IPS-15b (cell line): ENCODE measurements at regions not wholly inside any gene's neighbourhood (a gene's known extent, or its start where the extent isn't known, plus 50 kb on each side); places are given as distances from the start of the nearest gene placed in this dataset.

ENCODE experiments used
- H3K27me3 ChIP-seq: one replicate; pipeline ENCODE4 v1.6.1; 2013; ENCODE audit warnings: low read length; ENCODE audit not compliant: control insufficient read depth, insufficient read depth
- H3K36me3 ChIP-seq: one replicate; pipeline ENCODE4 v1.6.1; 2013; ENCODE audit warnings: low read length; ENCODE audit not compliant: control insufficient read depth, insufficient read depth
- H3K4me1 ChIP-seq: one replicate; pipeline ENCODE4 v1.6.1; 2013; ENCODE audit warnings: mild to moderate bottlenecking, low read length; ENCODE audit not compliant: control insufficient read depth, insufficient read depth
- H3K4me3 ChIP-seq: one replicate; pipeline ENCODE4 v1.5.1; 2013; ENCODE audit warnings: low read depth, low read length
- H3K9ac ChIP-seq: one replicate; pipeline ENCODE4 v1.6.1; 2013; ENCODE audit warnings: low read depth, mild to moderate bottlenecking, low read length
- H3K9me3 ChIP-seq: one replicate; pipeline ENCODE4 v1.6.1; 2013; ENCODE audit warnings: mild to moderate bottlenecking, low read length; ENCODE audit not compliant: control insufficient read depth, insufficient read depth

- Histone ChIP-seq H3K27me3 (no peaks in the 10 kb centered on the region), H3K4me1 (peaks cover 5% of the 10 kb centered on the region), H3K9me3 (no peaks in the 10 kb centered on the region), H3K9ac (no peak overlapping the region), H3K36me3 (no peaks in the 10 kb centered on the region), H3K4me3 (no peak overlapping the region)
Observed at GRCh38 chr5:5787373-5787772, 364.9 kb downstream of the ICE1 start.

DNA sequence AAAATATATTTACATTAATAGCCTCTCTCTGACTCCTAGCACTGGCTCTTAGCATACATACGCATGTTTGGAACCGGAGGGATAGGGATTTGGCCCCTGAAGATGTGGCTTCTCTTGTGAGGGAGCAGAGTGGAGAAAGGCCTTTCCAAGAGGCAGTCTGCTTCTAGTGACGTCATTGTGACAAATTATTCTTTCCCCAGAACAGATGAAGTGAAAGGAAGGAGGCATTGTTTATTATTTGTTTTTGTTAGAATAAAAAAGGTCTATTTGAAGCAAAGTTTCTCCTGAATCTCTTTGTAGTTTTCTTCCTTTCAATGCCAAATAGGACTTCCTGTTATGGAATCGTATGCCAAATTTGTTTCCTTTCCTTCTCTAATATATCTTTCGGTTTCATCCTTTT lies 361.6 kb downstream of the ICE1 start:
- H3K9me3 ChIP-seq = no peaks in the 10 kb centered on the region
- no peak overlapping the region for H3K4me3 ChIP-seq
- H3K27me3 ChIP-seq = no peaks in the 10 kb centered on the region
- H3K36me3 ChIP-seq = no peaks in the 10 kb centered on the region
- H3K9ac ChIP-seq = no peak overlapping the region
- peaks cover 5% of the 10 kb centered on the region for H3K4me1 ChIP-seq

- Histone ChIP-seq H3K4me1 (peaks cover 5% of the 10 kb centered on the region), H3K4me3 (no peak overlapping the region), H3K36me3 (no peaks in the 10 kb centered on the region), H3K27me3 (no peaks in the 10 kb centered on the region), H3K9me3 (no peaks in the 10 kb centered on the region), H3K9ac (no peak overlapping the region)
Observed at GRCh38 chr5:5783021-5783420, 360.5 kb downstream of the ICE1 start.

DNA sequence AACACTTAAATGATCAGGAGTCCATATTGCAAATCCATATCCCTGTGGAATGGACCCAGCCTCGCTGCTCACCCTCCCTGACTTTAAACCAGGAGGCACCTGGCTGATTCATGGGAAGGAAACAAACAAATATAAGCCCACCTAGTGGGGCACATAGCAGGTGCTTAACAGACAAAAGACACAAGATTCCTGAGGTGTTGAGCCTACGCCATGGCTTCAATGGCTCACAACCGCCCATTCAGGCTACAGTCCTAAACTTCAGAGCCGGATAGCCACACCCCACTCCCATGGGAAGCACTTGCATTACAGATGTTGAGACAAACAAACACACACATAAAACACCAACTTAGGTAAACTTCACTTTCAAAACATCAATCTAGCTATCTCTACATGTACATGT lies 359.9 kb downstream of the ICE1 start:
- H3K4me1 ChIP-seq = peaks cover 5% of the 10 kb centered on the region
- no peaks in the 10 kb centered on the region for H3K36me3 ChIP-seq
- H3K9ac ChIP-seq = no peak overlapping the region
- no peaks in the 10 kb centered on the region for H3K9me3 ChIP-seq
- no peak overlapping the region for H3K4me3 ChIP-seq
- H3K27me3 ChIP-seq = no peaks in the 10 kb centered on the region

DNA sequence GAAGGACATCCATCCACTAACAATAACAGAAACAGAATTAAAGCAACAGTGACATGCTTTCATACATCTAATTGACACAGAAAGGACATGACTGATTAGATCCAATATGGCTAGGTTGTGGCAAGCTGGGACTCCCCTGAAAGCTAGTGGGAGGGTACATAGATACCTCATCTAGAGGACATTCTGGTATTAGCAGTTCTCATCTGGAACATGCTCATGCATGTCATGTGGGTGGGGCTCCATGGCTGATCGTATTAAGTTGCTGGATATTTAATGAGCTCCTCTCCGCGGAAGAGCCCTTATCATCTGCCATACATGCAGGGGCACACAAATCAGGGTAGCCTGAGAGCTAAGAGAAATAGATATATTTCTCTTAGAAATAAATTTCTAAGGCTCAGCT lies 358.9 kb downstream of the ICE1 start:
- Histone ChIP-seq H3K9ac (no peak overlapping the region), H3K9me3 (no peaks in the 10 kb centered on the region), H3K36me3 (no peaks in the 10 kb centered on the region), H3K27me3 (no peaks in the 10 kb centered on the region), H3K4me1 (peaks cover 3% of the 10 kb centered on the region), H3K4me3 (no peak overlapping the region)

DNA sequence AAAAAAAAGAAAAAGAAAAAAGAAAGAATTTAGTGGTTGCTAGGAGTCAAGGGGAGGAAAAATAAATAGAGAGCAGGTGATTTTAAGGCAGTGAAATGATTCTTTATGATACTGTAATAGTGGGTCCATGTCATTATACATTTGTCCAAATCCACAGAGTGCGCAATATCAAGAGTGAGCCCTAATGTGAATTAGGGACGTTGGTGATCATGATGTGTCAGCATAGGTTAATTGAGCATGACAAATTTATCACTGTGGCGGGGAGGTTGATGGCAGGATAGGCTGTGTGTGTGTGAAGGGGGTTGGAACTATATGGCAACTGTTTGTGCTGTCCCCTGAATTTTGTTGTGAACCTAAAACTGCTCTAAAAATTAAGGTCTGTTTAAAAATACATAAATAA lies 357.8 kb downstream of the ICE1 start:
- H3K4me3 ChIP-seq = no peak overlapping the region
- no peaks in the 10 kb centered on the region for H3K9me3 ChIP-seq
- H3K36me3 ChIP-seq = no peaks in the 10 kb centered on the region
- H3K27me3 ChIP-seq = no peaks in the 10 kb centered on the region
- peaks cover 3% of the 10 kb centered on the region for H3K4me1 ChIP-seq
- H3K9ac ChIP-seq = no peak overlapping the region

DNA sequence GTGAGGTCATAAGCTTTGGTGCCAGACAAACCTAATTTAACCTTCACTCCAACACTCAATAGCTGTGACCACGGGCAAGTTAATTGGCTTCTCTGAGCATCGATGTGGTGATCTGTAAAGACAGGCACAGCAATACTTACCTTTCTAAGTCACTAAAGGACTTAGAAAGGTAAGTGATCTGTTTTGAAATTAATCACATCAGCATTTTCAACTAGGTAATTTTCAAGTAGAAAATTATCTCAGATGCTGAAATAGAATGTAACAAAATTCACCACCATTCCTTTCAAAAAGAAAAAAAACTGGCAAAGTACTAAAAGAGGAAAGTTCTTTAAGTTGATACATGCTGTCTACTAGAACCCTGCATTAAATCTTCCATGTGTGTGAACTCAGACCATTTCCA lies 354.5 kb downstream of the ICE1 start:
- no peaks in the 10 kb centered on the region for H3K27me3 ChIP-seq
- no peak overlapping the region for H3K4me3 ChIP-seq
- H3K9me3 ChIP-seq = no peaks in the 10 kb centered on the region
- H3K9ac ChIP-seq = no peak overlapping the region
- H3K4me1 ChIP-seq = no peaks in the 10 kb centered on the region
- no peaks in the 10 kb centered on the region for H3K36me3 ChIP-seq

DNA sequence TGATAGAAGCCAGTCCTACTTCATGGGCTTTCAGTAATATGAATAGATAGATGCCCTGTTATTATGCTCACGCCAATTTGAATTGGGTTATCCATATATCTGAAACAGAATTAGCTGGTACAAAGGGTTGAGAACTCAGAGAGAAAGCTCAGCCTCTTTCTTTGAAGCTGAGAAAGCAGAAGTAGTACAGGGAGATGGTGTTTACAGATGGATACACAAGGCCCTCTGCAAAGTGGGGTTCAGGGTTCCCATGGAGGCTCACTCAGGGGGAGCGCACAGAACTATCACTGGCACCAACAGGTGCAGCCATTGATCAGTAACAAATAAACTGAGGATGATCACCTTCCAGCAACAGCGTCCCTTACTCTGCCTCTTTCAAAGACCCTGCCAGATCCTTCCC lies 349.7 kb downstream of the ICE1 start:
- H3K36me3 ChIP-seq = no peaks in the 10 kb centered on the region
- H3K27me3 ChIP-seq = no peaks in the 10 kb centered on the region
- no peaks in the 10 kb centered on the region for H3K9me3 ChIP-seq
- H3K9ac ChIP-seq = no peak overlapping the region
- H3K4me3 ChIP-seq = no peak overlapping the region
- no peaks in the 10 kb centered on the region for H3K4me1 ChIP-seq

DNA sequence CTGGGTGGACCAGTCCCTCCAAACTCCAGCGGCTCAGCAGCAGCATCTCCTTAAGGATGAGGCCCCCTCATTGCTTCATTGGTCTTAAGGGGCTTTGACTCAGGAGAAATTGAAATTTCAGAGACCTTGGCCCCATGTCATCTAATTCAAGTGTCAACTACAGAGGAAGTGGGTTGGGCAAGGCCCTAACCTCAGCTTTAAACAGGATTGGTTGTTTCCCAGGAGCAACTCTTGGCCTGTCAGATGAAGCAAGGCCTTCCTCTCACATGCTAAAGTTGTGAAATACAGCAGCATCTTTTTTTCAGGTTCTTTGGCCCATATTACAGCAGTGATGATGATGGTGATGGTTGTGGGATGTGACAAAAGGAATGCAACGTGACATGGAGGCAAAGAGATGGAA lies 348.3 kb downstream of the ICE1 start:
- H3K9me3 ChIP-seq = no peaks in the 10 kb centered on the region
- no peaks in the 10 kb centered on the region for H3K36me3 ChIP-seq
- H3K4me3 ChIP-seq = no peak overlapping the region
- H3K9ac ChIP-seq = no peak overlapping the region
- H3K4me1 ChIP-seq = no peaks in the 10 kb centered on the region
- H3K27me3 ChIP-seq = no peaks in the 10 kb centered on the region

DNA sequence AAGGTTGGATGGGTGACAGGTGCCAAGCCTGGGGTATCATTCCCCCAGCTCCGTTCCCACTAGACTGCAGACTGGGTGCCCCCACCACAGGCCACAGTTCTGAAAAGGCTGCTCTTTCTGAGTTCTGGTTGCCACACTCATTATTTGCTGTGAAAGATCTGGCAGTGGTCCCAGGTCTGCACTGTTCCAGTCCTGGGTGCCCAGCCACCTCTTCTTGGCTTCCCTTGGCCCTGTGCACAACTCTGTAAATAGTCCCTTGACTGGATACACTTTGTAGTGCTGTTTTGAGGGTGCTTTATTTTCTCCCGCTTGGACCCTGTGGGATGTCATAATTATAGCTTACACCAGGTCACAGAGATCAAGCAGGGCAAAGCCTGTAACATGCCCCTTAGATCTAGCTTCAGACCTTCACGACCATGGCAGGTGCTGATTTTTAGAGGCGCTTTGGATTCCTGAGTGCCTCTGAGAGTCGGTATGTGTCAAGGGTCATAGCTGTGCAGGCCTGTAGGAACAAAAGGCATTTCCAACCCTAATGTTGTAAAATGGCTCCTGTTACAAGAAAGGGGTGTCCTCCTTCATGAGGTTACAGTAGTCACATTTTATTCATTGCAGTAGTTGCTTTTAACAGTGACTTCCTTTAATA lies 344.9 kb downstream of the ICE1 start:
- no peaks in the 10 kb centered on the region for H3K4me1 ChIP-seq
- no peaks in the 10 kb centered on the region for H3K9me3 ChIP-seq
- no peaks in the 10 kb centered on the region for H3K36me3 ChIP-seq
- H3K9ac ChIP-seq = no peak overlapping the region
- no peaks in the 10 kb centered on the region for H3K27me3 ChIP-seq
- no peak overlapping the region for H3K4me3 ChIP-seq

- Histone ChIP-seq H3K27me3 (no peaks in the 10 kb centered on the region), H3K9me3 (no peaks in the 10 kb centered on the region), H3K9ac (no peak overlapping the region), H3K4me1 (no peaks in the 10 kb centered on the region), H3K4me3 (no peak overlapping the region), H3K36me3 (no peaks in the 10 kb centered on the region)
Observed at GRCh38 chr5:5765066-5765850, 342.8 kb downstream of the ICE1 start.

GRCh38 chr5:5764246-5764645 lies 341.8 kb downstream of the ICE1 start:
- H3K36me3 ChIP-seq = no peaks in the 10 kb centered on the region
- no peaks in the 10 kb centered on the region for H3K9me3 ChIP-seq
- no peaks in the 10 kb centered on the region for H3K27me3 ChIP-seq
- no peaks in the 10 kb centered on the region for H3K4me1 ChIP-seq
- H3K9ac ChIP-seq = no peak overlapping the region
- no peak overlapping the region for H3K4me3 ChIP-seq
